ENCODE measurements at regions not wholly inside any gene's neighbourhood (a gene's known extent, or its start where the extent isn't known, plus 50 kb on each side); places are given as distances from the start of the nearest gene placed in this dataset.
A peak's percentile ranks its signal among the peaks of the same experiment; 100 is the strongest.

DNA sequence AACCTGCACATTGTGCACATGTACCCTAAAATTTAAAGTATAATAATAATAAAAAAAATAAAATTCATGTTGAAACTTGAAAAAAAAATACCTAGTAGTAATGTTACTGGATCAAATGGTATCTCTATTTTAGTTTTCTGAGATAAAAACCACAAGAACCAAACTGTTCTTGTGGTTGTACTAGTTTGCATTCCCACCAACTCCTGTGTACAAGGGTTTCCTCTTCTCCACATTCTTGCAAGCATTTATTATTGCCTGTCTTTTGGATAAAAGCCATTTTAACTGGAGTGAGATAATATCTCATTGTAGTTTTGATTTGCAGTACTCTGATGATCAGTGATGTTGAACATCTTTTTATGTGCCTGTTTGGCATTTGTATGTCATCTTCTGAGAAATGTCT, 177.7 kb downstream of the KIF20B start:
- ChIA-PET POLR2A (no interaction called here), CTCF (no interaction called here)
- no peak for ATAC-seq
- Mint-ChIP-seq H3K27me3 (ENCODE audit: low read depth) (no peaks in the 10 kb centered on the region; the same call in 1 of the 2 replicates), H3K36me3 (peaks cover 13% of the 10 kb centered on the region), H3K4me1 (no peaks in the 10 kb centered on the region), H3K27ac (no peak overlapping the region), H3K9me3 (peaks cover 48% of the 10 kb centered on the region), H3K4me3 (no peak overlapping the region)
- TF ChIP-seq E2F4 (CRISPR knock-in tag; IDR thresholded peaks at IDR 0.05; ENCODE audit: borderline replicate concordance, low read depth) (no peak), E2F5 (CRISPR knock-in tag; IDR thresholded peaks at IDR 0.05) (no peak), SMAD3 (CRISPR knock-in tag; IDR thresholded peaks at IDR 0.05; ENCODE audit: borderline replicate concordance) (no peak), ZMAT4 (CRISPR knock-in tag; IDR thresholded peaks at IDR 0.05) (no peak)
- TF ChIP-seq, protein P1, sequence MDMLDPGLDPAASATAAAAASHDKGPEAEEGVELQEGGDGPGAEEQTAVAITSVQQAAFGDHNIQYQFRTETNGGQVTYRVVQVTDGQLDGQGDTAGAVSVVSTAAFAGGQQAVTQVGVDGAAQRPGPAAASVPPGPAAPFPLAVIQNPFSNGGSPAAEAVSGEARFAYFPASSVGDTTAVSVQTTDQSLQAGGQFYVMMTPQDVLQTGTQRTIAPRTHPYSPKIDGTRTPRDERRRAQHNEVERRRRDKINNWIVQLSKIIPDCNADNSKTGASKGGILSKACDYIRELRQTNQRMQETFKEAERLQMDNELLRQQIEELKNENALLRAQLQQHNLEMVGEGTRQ (CRISPR knock-in tag; IDR thresholded peaks at IDR 0.05): no peak
- no peak for DNase-seq (ENCODE audit: low spot score)

DNA sequence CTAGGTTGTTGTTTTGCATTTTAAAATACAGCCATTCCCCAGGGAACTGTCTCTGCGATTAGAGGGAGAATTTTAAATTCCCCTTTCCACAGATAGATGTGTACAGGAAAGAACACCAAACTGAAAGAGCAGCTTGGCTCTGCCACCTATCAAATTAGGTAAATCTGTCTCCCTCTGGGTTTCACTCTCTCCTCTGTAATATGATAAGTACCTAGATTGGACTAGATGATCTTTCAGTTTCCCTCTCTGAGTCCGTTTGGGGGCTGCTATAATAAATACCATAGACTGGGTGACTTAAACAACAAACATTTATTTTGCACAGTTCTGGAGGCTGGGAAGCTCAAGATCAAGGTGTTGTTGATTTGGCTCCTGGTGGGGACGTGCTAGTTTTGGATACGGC, 186.0 kb downstream of the KIF20B start:
- Mint-ChIP-seq H3K9me3 (peaks cover 10% of the 10 kb centered on the region), H3K4me3 (no peak overlapping the region), H3K36me3 (peaks cover 3% of the 10 kb centered on the region; the same call in 1 of the 2 replicates), H3K27ac (peak overlapping the region; percentile 50), H3K4me1 (peaks cover 30% of the 10 kb centered on the region), H3K27me3 (ENCODE audit: low read depth) (no peaks in the 10 kb centered on the region; the same call in 1 of the 2 replicates)
- ATAC-seq (no peak), DNase-seq (ENCODE audit: low spot score) (no peak)
- ChIA-PET CTCF (interaction anchor here (1.5 kb wide), 1 partner anchor 34 kb away, joined by 5 read pairs; no protein-coding TSS in a partner anchor), POLR2A (no interaction called here)
- TF ChIP-seq RELA (CRISPR knock-in tag; IDR thresholded peaks at IDR 0.05; ENCODE audit: borderline replicate concordance) (no peak), MYBL2 (CRISPR knock-in tag; IDR thresholded peaks at IDR 0.05) (no peak), TEAD1 (CRISPR knock-in tag; IDR thresholded peaks at IDR 0.05) (no peak), TCF7 (CRISPR knock-in tag; IDR thresholded peaks at IDR 0.05; ENCODE audit: low read depth) (no peak), ZNF416 (CRISPR knock-in tag; IDR thresholded peaks at IDR 0.05) (no peak), FOXP1 (CRISPR knock-in tag; IDR thresholded peaks at IDR 0.05; ENCODE audit: borderline replicate concordance) (no peak), HMGA2 (CRISPR knock-in tag; IDR thresholded peaks at IDR 0.05) (no peak), SP1 (CRISPR knock-in tag; conservative IDR thresholded peaks at IDR 0.05) (no peak), GABPB1 (CRISPR knock-in tag; IDR thresholded peaks at IDR 0.05) (no peak)
- TF ChIP-seq, protein P2, sequence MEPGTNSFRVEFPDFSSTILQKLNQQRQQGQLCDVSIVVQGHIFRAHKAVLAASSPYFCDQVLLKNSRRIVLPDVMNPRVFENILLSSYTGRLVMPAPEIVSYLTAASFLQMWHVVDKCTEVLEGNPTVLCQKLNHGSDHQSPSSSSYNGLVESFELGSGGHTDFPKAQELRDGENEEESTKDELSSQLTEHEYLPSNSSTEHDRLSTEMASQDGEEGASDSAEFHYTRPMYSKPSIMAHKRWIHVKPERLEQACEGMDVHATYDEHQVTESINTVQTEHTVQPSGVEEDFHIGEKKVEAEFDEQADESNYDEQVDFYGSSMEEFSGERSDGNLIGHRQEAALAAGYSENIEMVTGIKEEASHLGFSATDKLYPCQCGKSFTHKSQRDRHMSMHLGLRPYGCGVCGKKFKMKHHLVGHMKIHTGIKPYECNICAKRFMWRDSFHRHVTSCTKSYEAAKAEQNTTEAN (CRISPR knock-in tag; IDR thresholded peaks at IDR 0.05): no peak
- TF ChIP-seq, protein P3, sequence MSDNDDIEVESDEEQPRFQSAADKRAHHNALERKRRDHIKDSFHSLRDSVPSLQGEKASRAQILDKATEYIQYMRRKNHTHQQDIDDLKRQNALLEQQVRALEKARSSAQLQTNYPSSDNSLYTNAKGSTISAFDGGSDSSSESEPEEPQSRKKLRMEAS (CRISPR knock-in tag; IDR thresholded peaks at IDR 0.05): no peak
- TF ChIP-seq, protein P4, sequence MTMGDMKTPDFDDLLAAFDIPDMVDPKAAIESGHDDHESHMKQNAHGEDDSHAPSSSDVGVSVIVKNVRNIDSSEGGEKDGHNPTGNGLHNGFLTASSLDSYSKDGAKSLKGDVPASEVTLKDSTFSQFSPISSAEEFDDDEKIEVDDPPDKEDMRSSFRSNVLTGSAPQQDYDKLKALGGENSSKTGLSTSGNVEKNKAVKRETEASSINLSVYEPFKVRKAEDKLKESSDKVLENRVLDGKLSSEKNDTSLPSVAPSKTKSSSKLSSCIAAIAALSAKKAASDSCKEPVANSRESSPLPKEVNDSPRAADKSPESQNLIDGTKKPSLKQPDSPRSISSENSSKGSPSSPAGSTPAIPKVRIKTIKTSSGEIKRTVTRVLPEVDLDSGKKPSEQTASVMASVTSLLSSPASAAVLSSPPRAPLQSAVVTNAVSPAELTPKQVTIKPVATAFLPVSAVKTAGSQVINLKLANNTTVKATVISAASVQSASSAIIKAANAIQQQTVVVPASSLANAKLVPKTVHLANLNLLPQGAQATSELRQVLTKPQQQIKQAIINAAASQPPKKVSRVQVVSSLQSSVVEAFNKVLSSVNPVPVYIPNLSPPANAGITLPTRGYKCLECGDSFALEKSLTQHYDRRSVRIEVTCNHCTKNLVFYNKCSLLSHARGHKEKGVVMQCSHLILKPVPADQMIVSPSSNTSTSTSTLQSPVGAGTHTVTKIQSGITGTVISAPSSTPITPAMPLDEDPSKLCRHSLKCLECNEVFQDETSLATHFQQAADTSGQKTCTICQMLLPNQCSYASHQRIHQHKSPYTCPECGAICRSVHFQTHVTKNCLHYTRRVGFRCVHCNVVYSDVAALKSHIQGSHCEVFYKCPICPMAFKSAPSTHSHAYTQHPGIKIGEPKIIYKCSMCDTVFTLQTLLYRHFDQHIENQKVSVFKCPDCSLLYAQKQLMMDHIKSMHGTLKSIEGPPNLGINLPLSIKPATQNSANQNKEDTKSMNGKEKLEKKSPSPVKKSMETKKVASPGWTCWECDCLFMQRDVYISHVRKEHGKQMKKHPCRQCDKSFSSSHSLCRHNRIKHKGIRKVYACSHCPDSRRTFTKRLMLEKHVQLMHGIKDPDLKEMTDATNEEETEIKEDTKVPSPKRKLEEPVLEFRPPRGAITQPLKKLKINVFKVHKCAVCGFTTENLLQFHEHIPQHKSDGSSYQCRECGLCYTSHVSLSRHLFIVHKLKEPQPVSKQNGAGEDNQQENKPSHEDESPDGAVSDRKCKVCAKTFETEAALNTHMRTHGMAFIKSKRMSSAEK (CRISPR knock-in tag; IDR thresholded peaks at IDR 0.05; ENCODE audit: borderline replicate concordance): no peak

Measured in WTC11 (cell line).